H9 (cell line): ENCODE measurements at regions not wholly inside any gene's neighbourhood (a gene's known extent, or its start where the extent isn't known, plus 50 kb on each side); places are given as distances from the start of the nearest gene placed in this dataset.

ENCODE experiments used
- DNase-seq: peaks from one replicate; pipeline ENCODE4 v3.0.0-alpha.2; 2017
- H2AFZ ChIP-seq: one replicate; pipeline ENCODE4 v1.6.1; 2013; ENCODE audit warnings: mild to moderate bottlenecking, low read length, control low read depth, moderate library complexity
- H2AK5ac ChIP-seq: 2 replicates; pipeline ENCODE4 v1.6.1; 2013; ENCODE audit warnings: low read length, control low read depth, mixed read lengths; ENCODE audit not compliant: insufficient read length
- H2BK120ac ChIP-seq: one replicate; pipeline ENCODE4 v1.6.1; 2013; ENCODE audit warnings: low read depth, mild to moderate bottlenecking, low read length, control low read depth, inconsistent platforms; ENCODE audit not compliant: poor library complexity, severe bottlenecking
- H2BK12ac ChIP-seq: 2 replicates; pipeline ENCODE4 v1.6.1; 2013; ENCODE audit warnings: low read length, control low read depth, mixed read lengths, low read depth; ENCODE audit not compliant: insufficient read length
- H2BK15ac ChIP-seq: 2 replicates; pipeline ENCODE4 v1.6.1; 2013; ENCODE audit warnings: low read depth, low read length, control low read depth
- H2BK20ac ChIP-seq: one replicate; pipeline ENCODE4 v1.6.1; 2013; ENCODE audit warnings: low read depth, mild to moderate bottlenecking, low read length, control low read depth, inconsistent platforms; ENCODE audit not compliant: poor library complexity, severe bottlenecking
- H2BK5ac ChIP-seq: 2 replicates; pipeline ENCODE4 v1.6.1; 2013; ENCODE audit warnings: low read length, control low read depth, mixed read lengths; ENCODE audit not compliant: insufficient read length
- H3K14ac ChIP-seq: 2 replicates; pipeline ENCODE4 v1.6.1; 2013; ENCODE audit warnings: low read length, control low read depth; ENCODE audit not compliant: insufficient read depth
- H3K18ac ChIP-seq: 2 replicates; pipeline ENCODE4 v1.6.1; 2013; ENCODE audit warnings: low read depth, mild to moderate bottlenecking, mixed read lengths, low read length, control low read depth; ENCODE audit not compliant: insufficient read length
- H3K23ac ChIP-seq: 2 replicates; pipeline ENCODE4 v1.6.1; 2013; ENCODE audit warnings: low read length, control low read depth, mixed read lengths, low read depth; ENCODE audit not compliant: insufficient read length
- H3K23me2 ChIP-seq: 2 replicates; pipeline ENCODE4 v1.6.1; 2013; ENCODE audit warnings: low read depth, mild to moderate bottlenecking, mixed read lengths, low read length, control low read depth; ENCODE audit not compliant: insufficient read length, poor library complexity, severe bottlenecking
- H3K27ac ChIP-seq: 2 replicates; pipeline ENCODE4 v1.5.1; 2013; ENCODE audit warnings: low read length, control low read depth, mixed read lengths, low read depth; ENCODE audit not compliant: insufficient read length
- H3K27me3 ChIP-seq: 2 replicates; pipeline ENCODE4 v1.6.1; 2013; ENCODE audit warnings: low read length, control low read depth, inconsistent platforms; ENCODE audit not compliant: insufficient read depth
- H3K4ac ChIP-seq: 2 replicates; pipeline ENCODE4 v1.6.1; 2013; ENCODE audit warnings: low read depth, mild to moderate bottlenecking, control low read depth, inconsistent platforms, low read length, moderate library complexity
- H3K4me1 ChIP-seq: 2 replicates; pipeline ENCODE4 v1.6.1; 2013; ENCODE audit warnings: low read length, control low read depth, inconsistent platforms; ENCODE audit not compliant: insufficient read depth
- H3K4me2 ChIP-seq: 2 replicates; pipeline ENCODE4 v1.6.1; 2013; ENCODE audit warnings: low read length, control low read depth, mixed read lengths; ENCODE audit not compliant: insufficient read length, insufficient read depth
- H3K56ac ChIP-seq: 2 replicates; pipeline ENCODE4 v1.6.1; 2013; ENCODE audit warnings: low read depth, mild to moderate bottlenecking, mixed read lengths, low read length, control low read depth; ENCODE audit not compliant: insufficient read length
- H3K79me1 ChIP-seq: 2 replicates; pipeline ENCODE4 v1.6.1; 2013; ENCODE audit warnings: low read depth, mild to moderate bottlenecking, moderate library complexity, low read length, control low read depth, inconsistent platforms; ENCODE audit not compliant: insufficient read depth, poor library complexity, severe bottlenecking
- H3K79me2 ChIP-seq: 2 replicates; pipeline ENCODE4 v1.6.1; 2013; ENCODE audit warnings: low read length, control low read depth, inconsistent platforms; ENCODE audit not compliant: insufficient read depth
- H3K9ac ChIP-seq: 2 replicates; pipeline ENCODE4 v1.6.1; 2013; ENCODE audit warnings: low read length, control low read depth, mixed read lengths; ENCODE audit not compliant: insufficient read length; ENCODE audit errors: extremely low read depth
- H3K9me3 ChIP-seq: one replicate; pipeline ENCODE4 v1.6.1; 2013; ENCODE audit warnings: low read depth, low read length, inconsistent platforms; ENCODE audit not compliant: control insufficient read depth
- H3T11ph ChIP-seq: one replicate; pipeline ENCODE4 v1.6.1; 2013; ENCODE audit warnings: mild to moderate bottlenecking, low read length, control low read depth, inconsistent platforms
- H4K20me1 ChIP-seq: one replicate; pipeline ENCODE4 v1.6.1; 2013; ENCODE audit not compliant: control insufficient read depth, insufficient read length, insufficient read depth
- H4K5ac ChIP-seq: 2 replicates; pipeline ENCODE4 v1.6.1; 2013; ENCODE audit warnings: low read depth, mild to moderate bottlenecking, mixed read lengths, low read length, control low read depth; ENCODE audit not compliant: insufficient read length
- H4K8ac ChIP-seq: replicated peaks from 2 replicates; pipeline ENCODE4 v1.6.1; 2013; ENCODE audit warnings: low read length, control low read depth, mixed read lengths, low read depth; ENCODE audit not compliant: insufficient read length
- H4K91ac ChIP-seq: 2 replicates; pipeline ENCODE4 v1.6.1; 2013; ENCODE audit warnings: low read depth, mild to moderate bottlenecking, moderate library complexity, mixed read lengths, low read length, control low read depth; ENCODE audit not compliant: insufficient read length
- H3K27ac Mint-ChIP-seq, 3 experiments: 2 replicates in 2 of 3; 3 replicates in 1 of 3; pipeline ENCODE4 v1.8.0; 2020 to 2021; ENCODE audit warnings: mixed read lengths in 3 of 3, mild to moderate bottlenecking in 1 of 3, moderate library complexity in 1 of 3
- H3K27me3 Mint-ChIP-seq: 2 replicates; pipeline ENCODE4 v1.8.0; 2021; ENCODE audit warnings: low read depth, mild to moderate bottlenecking, moderate library complexity, mixed read lengths
- H3K36me3 Mint-ChIP-seq, 3 experiments: 2 replicates in 2 of 3; 3 replicates in 1 of 3; pipeline ENCODE4 v1.8.0; 2020 to 2021; ENCODE audit warnings: low read depth in 3 of 3, mixed read lengths in 3 of 3; ENCODE audit not compliant: insufficient read depth in 1 of 3
- H3K4me1 Mint-ChIP-seq, 2 experiments: 2 replicates each; pipeline ENCODE4 v1.8.0; 2020; ENCODE audit warnings: mixed read lengths in 2 of 2
- H3K4me3 Mint-ChIP-seq, 2 experiments: 2 replicates in 1 of 2; 3 replicates in 1 of 2; pipeline ENCODE4 v1.8.0; 2020 to 2021; ENCODE audit warnings: mild to moderate bottlenecking in 2 of 2, mixed read lengths in 2 of 2, moderate library complexity in 1 of 2
- H3K9me3 Mint-ChIP-seq, 2 experiments: 2 replicates in 1 of 2; 3 replicates in 1 of 2; pipeline ENCODE4 v1.8.0; 2020; ENCODE audit warnings: mild to moderate bottlenecking in 2 of 2, mixed read lengths in 2 of 2, moderate library complexity in 1 of 2
- CTCF ChIP-seq: fragments of 200-600 bp; sonication (generic); conservative IDR thresholded peaks from 3 replicates; pipeline ENCODE4 v1.8.0; 2021; ENCODE audit warnings: antibody characterized with exemption, mild to moderate bottlenecking
- WGBS: extraction: QIAGEN DNeasy Blood & Tissue Kit; methylation state at CpG from one replicate; pipeline ENCODE4 v1.1.7; 2013; ENCODE audit warnings: missing lambda C conversion rate, low lambda C conversion rate, mixed read lengths; ENCODE audit not compliant: insufficient read length; ENCODE audit errors: extremely low coverage; 5-methylcytosine and 5-hydroxymethylcytosine counted together

GRCh38 chr14:51596488-51597117 lies 55.1 kb upstream of the FRMD6 start:
- H3K9ac ChIP-seq = no peak overlapping the region
- no peak overlapping the region for H4K8ac ChIP-seq
- no peaks in the 10 kb centered on the region for H3K4me1 ChIP-seq
- H3K4ac ChIP-seq = no peak overlapping the region
- H3K27me3 Mint-ChIP-seq = no peaks in the 10 kb centered on the region
- no peaks in the 10 kb centered on the region for H3K27me3 ChIP-seq
- H3K14ac ChIP-seq = no peak overlapping the region
- no peak overlapping the region for H2BK12ac ChIP-seq
- H3K4me1 Mint-ChIP-seq = peaks cover 9 to 14% of the 10 kb centered on the region in 2 experiments
- no peak overlapping the region for H2AK5ac ChIP-seq
- no peak overlapping the region for H3K56ac ChIP-seq
- no peak overlapping the region for H2BK15ac ChIP-seq
- no peak overlapping the region for H3K4me3 Mint-ChIP-seq
- WGBS = no CpG with 5 or more reads among the region's 6 CpGs
- no peaks in the 10 kb centered on the region for H3K36me3 Mint-ChIP-seq
- no peak for DNase-seq
- no peaks in the 10 kb centered on the region for H4K20me1 ChIP-seq
- no peak overlapping the region for H2BK5ac ChIP-seq
- H3K79me1 ChIP-seq = no peaks in the 10 kb centered on the region
- H3K27ac ChIP-seq = no peak overlapping the region
- no peak overlapping the region for H3K18ac ChIP-seq
- H2BK20ac ChIP-seq = no peak overlapping the region
- H3K9me3 Mint-ChIP-seq = no peaks in the 10 kb centered on the region
- no peaks in the 10 kb centered on the region for H3K23me2 ChIP-seq
- H3T11ph ChIP-seq = no peak overlapping the region
- H2BK120ac ChIP-seq = no peak overlapping the region
- H3K79me2 ChIP-seq = no peaks in the 10 kb centered on the region
- H3K9me3 ChIP-seq = no peaks in the 10 kb centered on the region
- no peak overlapping the region for H4K5ac ChIP-seq
- no peak overlapping the region for H2AFZ ChIP-seq
- no peak overlapping the region for H3K4me2 ChIP-seq
- no peak overlapping the region for H3K23ac ChIP-seq
- no peak overlapping the region for H4K91ac ChIP-seq
- no peak for TF ChIP-seq CTCF
- no peak overlapping the region for H3K27ac Mint-ChIP-seq
